ENCODE measurements at regions not wholly inside any gene's neighbourhood (a gene's known extent, or its start where the extent isn't known, plus 50 kb on each side); places are given as distances from the start of the nearest gene placed in this dataset.

GRCh38 chr1:98176936-98177335 is 256.1 kb upstream of the DPYD start:
- TF ChIP-seq POLR2A (IDR thresholded peaks at IDR 0.05; ENCODE audit: low read depth, low read length): no peak
- TF ChIP-seq EZH2 (IDR thresholded peaks at IDR 0.05; ENCODE audit: borderline replicate concordance, control insufficient read depth, low read depth, low read length): no peak
- TF ChIP-seq CTCF (IDR thresholded peaks at IDR 0.05 in 2 of 3, conservative IDR thresholded peaks at IDR 0.05 in 1 of 3; ENCODE audit: control insufficient read depth in 2 of 3, extremely low read depth in 1 of 3, insufficient read depth in 1 of 3, low read depth in 3 of 3, low read length in 3 of 3): no peak
- no peak for TF ChIP-seq NFYB (IDR thresholded peaks at IDR 0.05; ENCODE audit: insufficient read depth, low read depth, low read length)
- no peak for TF ChIP-seq EED (IDR thresholded peaks at IDR 0.05; ENCODE audit: low read depth)
- no peak for TF ChIP-seq ZBTB33 (IDR thresholded peaks at IDR 0.05)
- TF ChIP-seq CHD4 (IDR thresholded peaks at IDR 0.05): no peak
- TF ChIP-seq EGR1 (IDR thresholded peaks at IDR 0.05; ENCODE audit: borderline replicate concordance in 1 of 2, low read depth in 2 of 2, low read length in 2 of 2): no peak
- TF ChIP-seq RAD21 (IDR thresholded peaks at IDR 0.05; ENCODE audit: insufficient read depth, low read depth, low read length): no peak
- no peak for TF ChIP-seq ATF7 (IDR thresholded peaks at IDR 0.05; ENCODE audit: low read depth)
- TF ChIP-seq YY1 (IDR thresholded peaks at IDR 0.05; ENCODE audit: low read depth, low read length): no peak
- no peak for TF ChIP-seq USF1 (IDR thresholded peaks at IDR 0.05; ENCODE audit: borderline replicate concordance, extremely low read length, insufficient read depth, low read depth, low read length)

Measured in GM12878 (cell line).